Stimulated activated CD8-positive, alpha-beta memory T cell treated with anti-CD3 and anti-CD28 coated beads, Interleukin-4, amount 100 ng/mL, for 4 hours (primary cell): ENCODE measurements at regions not wholly inside any gene's neighbourhood (a gene's known extent, or its start where the extent isn't known, plus 50 kb on each side); places are given as distances from the start of the nearest gene placed in this dataset.

Source experiments
- DNase-seq, 2 donors: peaks; one replicate each; pipeline ENCODE4 v3.0.0-alpha.2; 2020; ENCODE audit warnings: low read depth in 2 of 2, low spot score in 1 of 2

GRCh38 chr9:20044686-20045085, 255.8 kb upstream of the SLC24A2 start:
- no peak for DNase-seq

GRCh38 chr9:20043461-20043860, 254.6 kb upstream of the SLC24A2 start:
- no peak for DNase-seq

GRCh38 chr9:20043035-20043434, 254.2 kb upstream of the SLC24A2 start:
- no peak for DNase-seq

GRCh38 chr9:20042128-20042711, 253.4 kb upstream of the SLC24A2 start:
- DNase-seq: no peak

GRCh38 chr9:20041697-20042081, 252.9 kb upstream of the SLC24A2 start:
- peak in 1 of 2 donors; percentile 1 for DNase-seq

GRCh38 chr9:20040991-20041696, 252.3 kb upstream of the SLC24A2 start:
- DNase-seq: no peak

GRCh38 chr9:20037699-20038098, 248.9 kb upstream of the SLC24A2 start:
- DNase-seq: no peak

GRCh38 chr9:20033511-20033910, 244.7 kb upstream of the SLC24A2 start:
- DNase-seq: no peak

- no peak for DNase-seq
Observed at GRCh38 chr9:20032413-20033006, 243.7 kb upstream of the SLC24A2 start.

GRCh38 chr9:20031836-20032235, 243.0 kb upstream of the SLC24A2 start:
- DNase-seq: no peak

- DNase-seq: no peak
Observed at GRCh38 chr9:20030671-20031070, 241.8 kb upstream of the SLC24A2 start.

- no peak for DNase-seq
Observed at GRCh38 chr9:20030221-20030620, 241.4 kb upstream of the SLC24A2 start.

- DNase-seq: no peak
Observed at GRCh38 chr9:20028849-20029231, 240.0 kb upstream of the SLC24A2 start.

- DNase-seq: no peak
Observed at GRCh38 chr9:20028192-20028848, 239.5 kb upstream of the SLC24A2 start.

- no peak for DNase-seq
Observed at GRCh38 chr9:20023961-20024571, 235.2 kb upstream of the SLC24A2 start.

GRCh38 chr9:20023210-20023905, 234.5 kb upstream of the SLC24A2 start:
- DNase-seq: no peak

GRCh38 chr9:20022410-20022809, 233.6 kb upstream of the SLC24A2 start:
- no peak for DNase-seq

GRCh38 chr9:20016611-20017010, 227.8 kb upstream of the SLC24A2 start:
- DNase-seq: no peak

GRCh38 chr9:20015427-20015931, 226.6 kb upstream of the SLC24A2 start:
- DNase-seq: no peak

- no peak for DNase-seq
Observed at GRCh38 chr9:20014168-20014567, 225.3 kb upstream of the SLC24A2 start.

GRCh38 chr9:20012232-20012631, 223.4 kb upstream of the SLC24A2 start:
- peak in 1 of 2 donors; percentile 12 for DNase-seq
